GM19023 (cell line): ENCODE measurements at regions not wholly inside any gene's neighbourhood (a gene's known extent, or its start where the extent isn't known, plus 50 kb on each side); places are given as distances from the start of the nearest gene placed in this dataset.
"Not testable (repeated sequence)": the region's sequence is repeated elsewhere in the genome, so short reads cannot be mapped to it uniquely, and the experiment has no call there.

Experiments used
- ATAC-seq: cut with Tn5 transposase; IDR thresholded peaks from one replicate; pipeline ENCODE4 v1.9.1; 2021; ENCODE audit warnings: mild to moderate bottlenecking, moderate library complexity; ENCODE audit not compliant: unreplicated experiment

GRCh38 chr6:15935661-15936060, 193.2 kb upstream of the MYLIP start:
- ATAC-seq, result no peak

GRCh38 chr6:15931697-15932096, 197.2 kb upstream of the MYLIP start:
- ATAC-seq, result not testable (repeated sequence)

GRCh38 chr6:15930207-15930606, 198.7 kb upstream of the MYLIP start:
- ATAC-seq, result no peak

GRCh38 chr6:15929685-15930084, 199.2 kb upstream of the MYLIP start:
- ATAC-seq, result no peak

- no peak for ATAC-seq
Observed at GRCh38 chr6:15927531-15928225, 201.2 kb upstream of the MYLIP start.

GRCh38 chr6:15926256-15926655, 202.6 kb upstream of the MYLIP start:
- no peak for ATAC-seq

GRCh38 chr6:15924893-15925292, 204.0 kb upstream of the MYLIP start:
- no peak for ATAC-seq

GRCh38 chr6:15922510-15923250, 206.2 kb upstream of the MYLIP start:
- no peak for ATAC-seq

GRCh38 chr6:15921243-15921642, 207.6 kb upstream of the MYLIP start:
- ATAC-seq, result no peak

GRCh38 chr6:15916581-15916980, 212.3 kb upstream of the MYLIP start:
- ATAC-seq, result no peak

- no peak for ATAC-seq
Observed at GRCh38 chr6:15915508-15916178, 213.2 kb upstream of the MYLIP start.

GRCh38 chr6:15914553-15914952, 214.3 kb upstream of the MYLIP start:
- ATAC-seq, result no peak

- ATAC-seq, result no peak
Observed at GRCh38 chr6:15913573-15913972, 215.3 kb upstream of the MYLIP start.

GRCh38 chr6:15912505-15913400, 216.1 kb upstream of the MYLIP start:
- no peak for ATAC-seq

- ATAC-seq, result no peak
Observed at GRCh38 chr6:15911753-15912504, 217.0 kb upstream of the MYLIP start.

GRCh38 chr6:15909290-15910070, 219.4 kb upstream of the MYLIP start:
- ATAC-seq, result no peak

- no peak for ATAC-seq
Observed at GRCh38 chr6:15908871-15909270, 220.0 kb upstream of the MYLIP start.

GRCh38 chr6:15907914-15908518, 220.9 kb upstream of the MYLIP start:
- no peak for ATAC-seq
